DND-41 (cell line): ENCODE measurements at regions not wholly inside any gene's neighbourhood (a gene's known extent, or its start where the extent isn't known, plus 50 kb on each side); places are given as distances from the start of the nearest gene placed in this dataset.
"Not testable (repeated sequence)": the region's sequence is repeated elsewhere in the genome, so short reads cannot be mapped to it uniquely, and the experiment has no call there.

Experiments
- CTCF ChIP-seq: IDR thresholded peaks from 2 replicates; pipeline ENCODE4 v1.5.1; 2012; ENCODE audit warnings: borderline replicate concordance, low read length, moderate library complexity, mild to moderate bottlenecking; ENCODE audit not compliant: poor library complexity, severe bottlenecking; ENCODE audit errors: extremely low read depth
- EZH2 ChIP-seq: IDR thresholded peaks from 3 replicates; pipeline ENCODE4 v1.6.1; 2012; ENCODE audit warnings: borderline replicate concordance, low read depth, mild to moderate bottlenecking, moderate library complexity, low read length, inconsistent platforms; ENCODE audit not compliant: severe bottlenecking

DNA sequence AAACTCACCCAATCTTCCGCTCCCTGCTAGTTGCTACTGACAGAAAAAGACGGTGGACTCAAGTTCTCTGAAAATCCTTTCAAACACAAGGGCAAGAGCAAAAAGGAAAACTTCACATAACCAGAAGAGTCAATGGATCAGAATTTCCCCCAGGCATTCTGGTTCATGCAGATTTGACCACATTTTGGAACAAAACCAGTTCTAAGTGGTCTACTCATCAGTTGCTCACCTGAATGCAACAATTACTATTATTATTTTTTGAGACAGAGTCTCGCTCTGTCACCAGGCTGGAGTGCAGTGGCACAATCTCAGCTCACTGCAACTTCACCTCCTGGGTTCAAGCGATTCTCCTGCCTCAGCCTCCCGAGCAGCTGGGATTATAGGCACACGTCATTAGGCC lies 80.9 kb upstream of the XYLT1 start:
- TF ChIP-seq CTCF, EZH2: not testable (repeated sequence)
